ENCODE measurements at regions not wholly inside any gene's neighbourhood (a gene's known extent, or its start where the extent isn't known, plus 50 kb on each side); places are given as distances from the start of the nearest gene placed in this dataset.

GRCh38 chr9:31854187-31854586 lies 530.3 kb upstream of the ACO1 start:
- no peak for ATAC-seq
- DNase-seq: no peak

DNA sequence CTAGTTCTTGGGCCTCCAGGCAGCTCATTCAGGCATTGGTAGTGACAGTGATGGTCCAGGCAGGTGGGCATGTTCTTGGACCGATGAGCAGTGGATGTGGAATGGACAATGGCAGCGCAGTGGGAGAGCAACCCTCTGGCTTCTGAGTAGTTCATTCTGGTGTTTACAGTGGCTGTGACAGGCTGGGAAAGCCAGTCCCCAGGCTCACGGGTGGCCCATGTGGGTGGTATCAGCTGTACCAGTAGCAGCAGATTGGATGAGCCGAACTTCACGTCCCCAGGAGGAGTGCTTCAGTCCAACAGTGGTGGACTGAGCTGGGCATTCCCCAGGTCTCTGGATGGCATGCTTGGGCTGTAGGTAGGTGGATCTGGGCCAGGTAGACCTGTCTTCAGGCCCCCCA lies 515.6 kb upstream of the ACO1 start:
- TF ChIP-seq, protein P1, sequence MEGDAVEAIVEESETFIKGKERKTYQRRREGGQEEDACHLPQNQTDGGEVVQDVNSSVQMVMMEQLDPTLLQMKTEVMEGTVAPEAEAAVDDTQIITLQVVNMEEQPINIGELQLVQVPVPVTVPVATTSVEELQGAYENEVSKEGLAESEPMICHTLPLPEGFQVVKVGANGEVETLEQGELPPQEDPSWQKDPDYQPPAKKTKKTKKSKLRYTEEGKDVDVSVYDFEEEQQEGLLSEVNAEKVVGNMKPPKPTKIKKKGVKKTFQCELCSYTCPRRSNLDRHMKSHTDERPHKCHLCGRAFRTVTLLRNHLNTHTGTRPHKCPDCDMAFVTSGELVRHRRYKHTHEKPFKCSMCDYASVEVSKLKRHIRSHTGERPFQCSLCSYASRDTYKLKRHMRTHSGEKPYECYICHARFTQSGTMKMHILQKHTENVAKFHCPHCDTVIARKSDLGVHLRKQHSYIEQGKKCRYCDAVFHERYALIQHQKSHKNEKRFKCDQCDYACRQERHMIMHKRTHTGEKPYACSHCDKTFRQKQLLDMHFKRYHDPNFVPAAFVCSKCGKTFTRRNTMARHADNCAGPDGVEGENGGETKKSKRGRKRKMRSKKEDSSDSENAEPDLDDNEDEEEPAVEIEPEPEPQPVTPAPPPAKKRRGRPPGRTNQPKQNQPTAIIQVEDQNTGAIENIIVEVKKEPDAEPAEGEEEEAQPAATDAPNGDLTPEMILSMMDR (IDR thresholded peaks at IDR 0.05): no peak
- Histone ChIP-seq H3K4me1 (no peaks in the 10 kb centered on the region), H3K27me3 (no peaks in the 10 kb centered on the region), H3K9me3 (peaks cover 0 to 6% of the 10 kb centered on the region in 2 donors), H3K27ac (no peak overlapping the region), H3K36me3 (no peaks in the 10 kb centered on the region), H3K4me3 (no peak overlapping the region)
- intact Hi-C loops (cut with DNase I): no loop called here
- ATAC-seq (no peak), DNase-seq (no peak)

More at GRCh38 chr9:31854187-31854586, 530.3 kb upstream of the ACO1 start:
- Histone ChIP-seq H3K36me3 (no peaks in the 10 kb centered on the region), H3K4me3 (no peak overlapping the region), H3K4me1 (no peaks in the 10 kb centered on the region), H3K27me3 (no peaks in the 10 kb centered on the region), H3K9me3 (no peaks in the 10 kb centered on the region), H3K27ac (no peak overlapping the region)
- intact Hi-C loops (cut with DNase I): no loop called here
- TF ChIP-seq, protein P1 (IDR thresholded peaks at IDR 0.05): no peak

DNA sequence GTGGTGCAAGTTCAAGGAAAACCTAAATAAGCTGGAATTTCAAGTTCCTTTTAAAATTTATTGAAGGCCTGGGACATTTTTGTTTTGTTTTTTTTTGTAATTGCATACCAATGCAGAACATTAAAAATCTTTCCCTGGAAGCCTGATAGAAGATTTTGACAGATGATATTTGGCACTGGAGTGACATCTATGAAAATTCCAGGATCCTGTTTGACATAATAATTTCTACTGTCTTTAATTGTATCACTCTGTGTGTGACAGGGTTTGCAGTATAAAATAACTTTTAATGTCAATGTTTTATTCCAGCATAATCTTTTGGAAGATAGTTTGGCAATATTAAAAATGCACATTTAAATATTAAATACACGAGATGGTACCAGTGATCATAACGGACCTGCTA lies 514.2 kb upstream of the ACO1 start:
- intact Hi-C loops (cut with DNase I): no loop called here
- Histone ChIP-seq H3K27me3 (no peaks in the 10 kb centered on the region), H3K4me1 (no peaks in the 10 kb centered on the region), H3K9me3 (peaks cover 0 to 6% of the 10 kb centered on the region in 2 donors), H3K36me3 (no peaks in the 10 kb centered on the region), H3K27ac (no peak overlapping the region), H3K4me3 (no peak overlapping the region)
- TF ChIP-seq, protein P1 (IDR thresholded peaks at IDR 0.05): no peak
- DNase-seq (no peak), ATAC-seq (no peak)

DNA sequence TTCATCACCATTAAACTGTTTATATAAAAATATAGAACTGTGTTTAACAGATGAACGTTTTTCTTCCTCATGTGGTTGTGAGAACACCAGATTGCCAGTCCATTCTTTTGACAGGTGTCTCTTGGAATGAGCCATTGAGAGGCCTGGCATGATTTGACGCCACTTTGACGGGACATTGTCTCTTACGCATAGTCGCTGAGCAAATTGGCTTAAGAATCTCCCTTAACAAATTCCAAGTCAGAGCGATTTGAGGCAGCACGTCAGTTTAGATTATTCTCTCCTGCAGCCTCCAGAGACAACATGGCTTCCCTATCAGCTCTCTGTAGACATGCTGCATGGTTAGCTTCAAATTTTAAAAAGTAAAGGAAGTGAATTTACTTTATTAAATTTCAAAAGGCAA lies 510.7 kb upstream of the ACO1 start:
- intact Hi-C loops (cut with DNase I): no loop called here
- Histone ChIP-seq H3K27me3 (no peaks in the 10 kb centered on the region), H3K27ac (no peak overlapping the region), H3K4me3 (no peak overlapping the region), H3K4me1 (no peaks in the 10 kb centered on the region), H3K36me3 (no peaks in the 10 kb centered on the region), H3K9me3 (peaks cover 0 to 6% of the 10 kb centered on the region in 2 donors)
- no peak for ATAC-seq
- TF ChIP-seq, protein P1 (IDR thresholded peaks at IDR 0.05): no peak
- DNase-seq: no peak

GRCh38 chr9:31894008-31894407 lies 490.4 kb upstream of the ACO1 start:
- intact Hi-C loops (cut with DNase I): no loop called here
- H3K9me3 ChIP-seq: peaks cover 0 to 4% of the 10 kb centered on the region in 2 donors
- H3K27me3 ChIP-seq: no peaks in the 10 kb centered on the region
- ATAC-seq (no peak), DNase-seq (no peak)
- no peaks in the 10 kb centered on the region for H3K4me1 ChIP-seq
- no peak overlapping the region for H3K4me3 ChIP-seq
- no peak overlapping the region for H3K27ac ChIP-seq
- TF ChIP-seq, protein P1 (IDR thresholded peaks at IDR 0.05): no peak
- H3K36me3 ChIP-seq: no peaks in the 10 kb centered on the region
